DLD1 (cell line): ENCODE measurements at regions not wholly inside any gene's neighbourhood (a gene's known extent, or its start where the extent isn't known, plus 50 kb on each side); places are given as distances from the start of the nearest gene placed in this dataset.

Experiments used
- in situ Hi-C: cut with HindIII; loops from 2 replicates; pipeline ENCODE4 v1.10.0; 2017; ENCODE audit warnings: low sequenced_read_pairs

DNA sequence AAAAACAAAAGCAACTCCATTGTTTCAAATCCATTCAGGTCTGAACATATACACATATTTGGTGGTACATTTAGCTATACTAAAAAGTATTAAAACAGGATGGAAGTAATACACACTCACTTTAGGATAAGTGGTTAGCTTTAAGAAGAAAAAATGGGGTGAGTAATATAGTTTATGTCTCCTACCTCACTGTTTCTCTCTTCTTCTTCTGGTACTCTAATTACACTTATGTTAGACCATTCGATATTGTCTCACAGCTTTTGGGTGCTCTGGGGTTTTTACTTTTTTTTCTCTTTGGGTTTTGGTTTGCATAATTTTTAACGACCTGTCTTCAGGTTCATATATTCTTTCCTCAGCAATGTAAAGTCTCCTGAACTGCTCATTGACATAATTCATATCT, 75.4 kb upstream of the AKAP13 start:
- in situ Hi-C loops: no loop called here

DNA sequence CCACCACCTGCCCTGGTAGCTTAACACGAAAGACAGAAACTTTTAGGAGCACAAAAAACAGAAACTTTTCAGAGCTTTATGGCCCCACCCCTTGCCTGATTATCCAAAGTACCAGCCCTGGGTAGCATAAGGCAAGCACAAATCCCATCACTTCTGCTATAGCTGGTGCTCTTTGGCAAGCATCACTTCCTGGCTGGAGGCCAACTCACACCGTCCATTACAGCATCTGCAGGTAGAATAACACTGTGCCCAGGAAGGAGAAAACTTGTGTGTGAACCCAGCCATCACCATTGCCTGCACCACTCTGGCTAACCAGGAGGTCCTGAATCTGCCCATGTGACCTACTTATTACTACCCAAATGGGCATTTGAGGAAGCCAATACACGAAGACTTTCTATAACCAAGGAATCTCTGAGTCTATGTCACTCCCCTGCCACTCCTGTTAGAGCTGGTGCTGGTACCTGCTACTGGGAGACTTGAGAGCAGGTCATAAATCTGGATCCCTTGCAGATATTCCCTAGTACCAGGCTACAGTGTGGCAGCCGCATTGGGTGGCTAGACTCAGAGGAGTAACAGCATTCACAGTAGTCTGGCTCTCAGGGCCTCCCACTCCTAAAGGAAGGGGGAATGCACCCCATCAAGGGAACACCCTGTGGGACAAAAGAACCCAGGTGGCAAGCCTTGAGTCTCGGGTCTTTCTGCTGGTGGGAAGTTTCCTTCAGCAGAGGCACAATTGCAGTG, 73.3 kb upstream of the AKAP13 start:
- in situ Hi-C loops: no loop called here

DNA sequence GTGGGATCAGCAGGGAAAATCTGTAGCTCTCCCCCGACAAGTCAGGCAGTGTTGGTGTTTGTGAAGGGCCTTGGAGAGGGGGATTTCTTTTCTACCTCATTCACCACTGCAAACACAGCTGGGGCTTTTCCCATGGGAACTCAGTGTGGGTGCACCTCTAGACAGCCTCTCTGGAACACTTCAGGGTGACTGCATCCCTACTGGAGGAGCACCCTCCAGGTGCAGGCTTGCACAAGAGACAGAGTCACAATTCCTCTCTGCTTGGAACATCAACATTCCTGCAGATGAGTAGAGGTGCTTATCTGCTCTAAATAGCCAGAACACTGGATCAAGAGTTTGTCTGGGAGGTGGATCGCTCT, 72.7 kb upstream of the AKAP13 start:
- in situ Hi-C loops: no loop called here

DNA sequence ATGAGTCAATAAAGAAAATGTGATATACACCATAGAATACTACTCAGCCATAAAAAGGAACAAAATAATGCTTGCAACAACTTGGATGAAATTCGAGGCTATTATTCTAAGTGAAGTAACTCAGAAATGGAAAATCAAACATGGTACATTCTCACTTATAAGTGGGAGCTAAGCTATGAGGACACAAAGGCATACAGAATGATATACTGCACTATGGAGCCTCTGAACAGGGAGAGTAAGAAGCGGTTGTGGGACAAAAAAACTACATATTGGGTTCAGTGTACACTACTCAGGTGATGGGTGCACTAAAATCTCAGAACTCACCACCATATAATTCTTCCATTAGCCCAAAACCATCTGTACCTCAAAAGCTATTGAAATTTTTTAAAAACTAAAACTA, 68.8 kb upstream of the AKAP13 start:
- in situ Hi-C loops: no loop called here

DNA sequence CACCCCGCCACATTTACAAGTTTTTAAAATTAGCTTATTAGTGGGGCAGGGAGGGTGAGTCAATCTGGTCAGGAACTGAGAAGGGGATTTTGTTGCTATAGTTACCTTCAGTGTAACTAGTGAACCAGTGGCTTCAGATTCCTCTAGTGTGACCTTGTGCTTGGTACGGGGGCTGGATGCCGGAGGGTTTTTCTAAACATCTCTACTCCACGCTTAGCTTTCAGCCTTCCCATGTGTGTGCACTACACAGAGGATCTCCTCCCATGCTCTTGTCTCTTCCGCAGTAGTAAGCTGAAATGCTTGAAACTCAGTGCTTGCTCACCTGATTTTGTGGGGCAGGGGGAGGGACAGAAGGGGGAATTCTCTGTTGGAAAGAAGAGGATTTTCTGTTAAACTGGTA, 67.9 kb upstream of the AKAP13 start:
- in situ Hi-C loops: no loop called here

DNA sequence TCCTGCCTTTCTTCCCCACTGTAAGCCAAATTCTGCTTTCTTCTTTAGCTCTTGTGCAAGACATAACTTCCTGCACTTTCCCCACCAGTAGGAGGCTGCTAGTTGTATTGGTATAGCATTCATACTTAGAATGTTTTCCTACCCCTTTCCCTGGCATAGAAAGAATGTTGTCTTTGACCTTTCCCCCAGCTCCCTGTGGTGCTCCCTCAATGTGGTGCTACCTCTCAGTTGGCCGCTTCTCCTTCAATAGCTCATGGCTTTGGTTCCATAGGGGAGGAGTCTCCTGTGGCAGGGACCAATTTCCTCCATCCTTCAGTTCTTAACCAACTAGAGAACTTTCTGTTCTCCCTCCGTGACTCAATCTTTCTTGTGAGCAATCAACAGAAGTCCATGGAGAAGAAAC, 67.5 kb upstream of the AKAP13 start:
- in situ Hi-C loops: no loop called here

DNA sequence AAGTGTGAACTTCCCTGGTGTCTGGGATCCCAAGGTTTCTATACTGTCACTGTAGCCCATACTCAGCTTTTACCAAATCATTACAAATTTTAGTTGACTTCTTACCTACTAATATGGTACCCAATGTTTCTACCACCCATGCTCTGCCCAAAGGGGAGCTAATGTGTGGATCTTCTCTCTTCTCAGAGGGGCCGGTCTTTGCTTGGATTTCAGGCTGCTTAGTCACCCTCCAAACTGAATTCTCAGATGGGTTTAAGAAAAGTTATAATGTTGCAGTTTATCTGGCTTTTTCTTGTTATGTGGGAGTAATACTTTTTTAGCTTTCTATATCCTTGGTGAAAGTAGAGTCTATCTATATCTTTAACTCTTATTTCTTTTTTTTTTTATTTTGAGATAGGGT, 67.1 kb upstream of the AKAP13 start:
- in situ Hi-C loops: no loop called here

DNA sequence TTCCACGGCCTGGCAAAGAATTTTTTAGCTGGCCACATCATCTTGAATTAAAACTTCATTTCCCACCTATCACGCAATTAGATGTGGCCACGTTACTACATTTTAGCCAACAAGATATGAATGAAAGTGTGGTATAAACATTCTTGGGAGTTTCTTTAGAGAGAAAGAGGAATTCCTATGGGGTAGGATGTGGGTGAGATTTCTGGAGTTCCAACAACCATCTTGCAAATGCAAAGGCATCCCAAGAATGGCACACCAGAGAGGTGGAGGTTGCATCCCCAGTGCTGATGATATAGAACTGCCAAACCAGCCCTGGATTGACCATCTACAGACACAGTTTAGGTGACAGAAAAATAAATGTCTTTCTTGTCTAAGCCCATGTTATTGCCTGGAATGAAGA, 66.3 kb upstream of the AKAP13 start:
- in situ Hi-C loops: no loop called here

DNA sequence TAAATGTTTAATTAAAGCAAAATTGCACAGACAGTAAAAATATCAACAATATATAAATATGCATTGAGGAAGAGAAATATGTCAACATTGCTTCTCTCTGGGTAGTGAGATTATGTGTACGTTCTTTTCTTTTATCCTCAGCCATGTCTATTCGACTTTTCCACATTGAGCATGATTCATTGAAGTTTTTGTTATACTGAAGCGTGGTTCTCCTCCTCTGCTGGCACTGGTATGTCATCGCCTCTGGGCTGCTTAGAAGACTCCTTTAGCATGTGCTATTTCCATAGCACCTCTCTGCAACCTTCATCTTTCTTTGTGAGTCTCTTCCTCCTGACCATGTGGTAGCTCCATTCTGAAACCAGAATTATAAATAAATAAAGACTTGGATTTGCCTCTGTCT, 65.8 kb upstream of the AKAP13 start:
- in situ Hi-C loops: no loop called here

DNA sequence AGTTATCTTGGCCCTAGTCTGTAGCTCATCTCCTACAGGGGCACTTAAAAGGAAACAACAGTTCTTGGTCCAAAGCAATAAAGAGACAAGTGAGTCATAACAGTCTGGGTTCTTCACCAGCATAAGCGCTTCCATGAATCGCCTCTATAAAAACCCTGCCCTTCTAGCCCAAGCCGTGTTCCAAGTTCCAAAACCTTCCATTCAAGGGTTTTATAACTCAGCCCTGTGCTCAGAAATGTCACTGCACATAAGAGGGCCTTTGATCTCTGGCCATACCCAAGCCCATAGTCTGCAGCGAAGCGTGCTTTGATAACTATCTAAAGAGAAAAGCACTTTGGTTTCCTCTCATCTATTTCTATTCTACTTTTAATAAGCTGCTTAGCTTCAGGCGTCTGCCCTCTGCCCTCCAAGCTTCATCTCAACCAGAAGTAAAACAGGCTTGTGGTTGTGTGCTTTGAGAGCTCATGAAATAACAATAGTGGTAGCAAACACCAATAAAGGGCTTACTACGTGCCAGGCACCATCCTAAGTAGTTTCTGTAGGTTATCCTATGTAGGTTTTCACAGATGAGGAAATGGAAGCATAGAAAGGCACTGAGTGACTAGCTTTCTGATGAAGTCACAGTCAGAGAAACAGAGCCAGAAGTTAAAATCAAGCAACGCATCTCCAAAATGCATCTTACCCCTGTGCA, 64.0 kb upstream of the AKAP13 start:
- in situ Hi-C loops: no loop called here

DNA sequence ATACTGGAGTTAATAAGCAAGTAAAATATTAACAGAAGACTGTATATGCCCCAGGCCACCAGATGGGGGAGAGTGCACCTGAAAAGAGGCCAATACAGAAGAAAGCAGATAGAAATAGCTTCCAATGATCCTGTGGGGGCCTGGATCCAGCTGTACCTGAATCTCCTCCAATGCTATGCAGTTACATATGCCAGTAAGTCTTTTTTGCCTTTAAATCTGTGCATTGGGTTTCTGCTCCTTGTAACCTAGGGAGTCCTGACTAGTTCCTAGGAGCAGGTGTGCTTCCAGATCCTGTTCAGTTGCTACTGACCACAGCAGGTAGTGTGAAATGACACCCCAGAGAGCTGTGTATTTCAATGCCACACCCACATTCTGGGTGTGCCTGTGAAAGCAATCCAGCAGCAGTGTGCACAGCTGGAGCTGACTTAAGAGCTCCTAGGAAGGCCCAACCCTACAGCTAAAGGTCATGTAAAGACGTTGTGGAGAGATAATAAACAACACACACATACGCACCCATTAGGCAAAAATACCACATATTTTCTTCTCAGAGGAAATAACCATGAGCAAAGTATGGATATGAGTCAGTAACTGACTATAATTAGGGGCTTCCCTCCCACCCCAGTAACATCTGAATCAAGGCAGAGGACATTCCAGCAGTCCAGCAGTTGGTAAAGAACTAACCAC, 62.2 kb upstream of the AKAP13 start:
- in situ Hi-C loops: no loop called here

DNA sequence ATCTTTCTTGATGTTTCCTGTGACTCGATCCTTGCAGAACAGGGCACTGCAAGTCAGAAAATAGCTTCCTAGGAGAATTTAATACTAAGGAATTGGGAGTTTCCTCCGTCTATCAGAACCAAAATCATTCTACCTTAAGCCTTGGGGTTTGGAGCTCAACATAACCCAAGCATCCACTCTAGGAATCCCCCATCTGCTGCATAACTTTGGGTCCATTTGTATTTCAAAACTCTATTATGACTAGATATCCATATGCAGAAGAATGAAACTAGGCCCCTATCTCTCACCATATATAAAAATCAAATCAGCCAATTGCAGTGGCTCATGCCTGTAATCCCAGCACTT, 61.7 kb upstream of the AKAP13 start:
- in situ Hi-C loops: no loop called here

DNA sequence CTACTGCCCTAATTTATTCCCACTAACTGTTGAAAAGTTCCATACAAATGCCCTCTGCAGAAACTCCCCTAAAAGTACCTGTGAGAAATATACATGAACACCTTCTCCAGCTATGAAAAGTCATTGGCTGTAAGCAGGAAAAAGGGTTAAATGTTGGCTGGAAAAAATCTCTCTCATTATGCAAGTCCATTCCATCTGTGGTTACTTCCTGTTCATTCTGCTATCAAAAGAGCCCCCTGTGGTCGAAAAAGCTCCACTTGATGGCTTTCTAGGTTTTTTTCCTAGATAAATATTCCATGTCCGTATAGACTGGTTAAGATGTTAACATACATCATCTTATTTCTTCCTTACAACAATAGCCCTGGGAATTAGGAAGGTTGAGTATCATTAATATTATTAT, 56.2 kb upstream of the AKAP13 start:
- in situ Hi-C loops: no loop called here

DNA sequence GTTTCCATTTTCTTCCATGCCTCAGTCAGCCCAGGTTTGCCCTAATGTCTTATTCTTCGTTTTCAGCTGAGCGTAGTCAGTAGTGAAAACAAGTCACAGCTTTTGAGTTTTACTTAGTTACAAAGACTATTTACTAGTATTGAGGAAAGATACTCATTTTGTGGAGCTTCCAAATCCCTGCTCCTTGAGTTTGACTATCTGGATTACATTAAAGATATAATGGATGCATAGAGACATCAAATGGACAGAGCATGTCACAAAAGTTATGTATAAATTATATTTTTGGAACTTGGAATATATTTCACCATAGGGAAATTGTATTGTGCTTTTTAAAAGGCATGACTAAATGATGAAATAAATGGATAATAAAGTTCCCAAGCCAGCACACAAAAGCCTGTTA, 54.6 kb upstream of the AKAP13 start:
- in situ Hi-C loops: no loop called here

DNA sequence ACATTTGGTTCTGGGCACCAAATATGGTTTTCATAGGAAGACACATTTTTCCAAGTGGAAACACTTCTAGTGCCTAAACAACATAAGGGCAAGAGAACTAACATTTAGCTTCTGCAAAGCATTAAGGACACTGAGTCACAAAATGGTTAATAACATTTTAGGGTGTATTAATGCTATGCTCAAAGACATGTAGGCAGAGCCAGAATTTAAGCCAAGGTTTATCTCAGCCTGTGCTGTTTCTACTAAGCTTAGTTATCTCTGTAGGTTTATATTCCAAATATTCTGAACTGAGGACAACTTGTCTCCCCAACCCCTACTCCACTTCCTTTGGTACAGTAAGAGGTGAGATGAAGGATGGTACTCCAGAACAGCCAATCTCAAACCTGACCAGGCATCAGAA, 54.1 kb upstream of the AKAP13 start:
- in situ Hi-C loops: no loop called here

DNA sequence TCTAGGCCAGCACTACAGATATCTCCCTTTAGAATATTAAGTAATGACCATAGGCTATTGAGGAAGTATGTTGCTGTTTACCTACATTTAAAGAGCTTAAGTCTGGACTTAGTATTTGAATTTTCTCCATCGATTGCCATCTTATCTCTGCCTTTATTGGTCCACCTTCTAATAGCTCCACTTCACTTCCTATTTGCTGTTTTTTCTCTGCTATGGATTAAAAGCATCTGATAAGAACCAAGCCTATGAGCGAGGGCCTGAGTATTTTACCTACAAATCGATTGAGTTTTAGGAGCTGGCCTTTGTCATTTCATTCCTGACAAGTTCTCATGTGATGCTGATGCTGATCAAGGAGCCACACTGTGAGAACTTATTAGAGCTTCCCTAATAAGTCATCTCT, 52.6 kb upstream of the AKAP13 start:
- in situ Hi-C loops: no loop called here

DNA sequence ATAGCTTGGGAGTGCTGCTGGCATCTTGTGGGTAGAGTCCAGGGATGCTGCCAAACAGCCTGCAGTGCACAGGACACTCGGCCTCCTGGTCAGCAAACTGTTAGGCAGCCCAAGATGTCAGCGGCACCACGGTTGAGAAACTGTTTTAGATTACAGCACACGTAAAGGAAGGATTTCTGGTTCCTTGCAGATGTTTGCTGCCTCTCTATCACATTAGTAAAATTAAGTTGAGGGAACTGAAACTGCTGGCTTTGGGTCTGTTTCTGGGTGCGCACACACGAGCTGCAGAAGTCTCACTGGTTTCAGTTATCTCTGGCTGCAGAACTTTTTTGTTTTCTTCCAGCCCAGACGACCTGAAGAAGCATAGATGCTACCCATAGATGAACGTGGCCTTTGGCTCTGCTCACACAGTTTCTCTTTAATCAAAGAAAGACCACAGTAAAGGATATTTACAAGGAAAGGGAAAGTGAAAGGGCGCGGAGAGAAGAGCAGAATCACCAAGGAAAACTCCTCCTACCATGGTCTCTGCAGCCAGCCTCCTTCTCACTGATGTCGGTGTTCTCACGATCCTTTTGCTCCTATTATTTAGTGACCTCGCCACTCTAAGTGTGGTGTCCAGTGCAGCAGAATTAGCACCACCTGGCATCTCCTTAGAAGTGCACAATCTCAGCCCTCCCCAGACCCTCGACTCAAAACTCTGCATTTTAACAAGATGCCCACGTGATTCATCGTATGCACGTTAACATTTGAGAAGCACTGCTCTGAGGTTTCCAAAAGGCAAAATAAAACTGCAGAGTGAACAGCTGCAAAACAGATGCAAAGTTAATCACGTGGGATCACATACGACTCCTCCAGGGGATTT, 50.6 kb upstream of the AKAP13 start:
- in situ Hi-C loops: no loop called here
